ENCODE measurements at regions not wholly inside any gene's neighbourhood (a gene's known extent, or its start where the extent isn't known, plus 50 kb on each side); places are given as distances from the start of the nearest gene placed in this dataset.

DNA sequence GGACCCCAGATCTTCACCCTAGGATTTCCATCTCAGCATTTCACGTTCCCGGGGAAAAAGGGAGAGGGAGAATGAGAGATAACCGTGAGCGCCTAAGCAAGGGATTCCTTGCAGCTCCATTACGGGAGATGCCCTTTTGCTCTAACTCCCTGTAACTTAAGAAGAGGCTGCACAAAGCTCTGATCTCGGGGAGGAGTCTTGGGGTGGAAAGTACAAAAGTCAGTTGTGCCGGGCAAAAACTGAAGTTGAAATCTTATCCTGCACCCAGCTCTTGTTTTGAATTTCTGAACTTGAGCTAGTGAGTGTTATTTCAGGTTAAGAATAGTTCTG, 256.4 kb upstream of the SOX21 start:
- H3K36me3 ChIP-seq: no peaks in the 10 kb centered on the region
- peak overlapping the region in 1 of 2 donors; percentile 32 for H3K4me3 ChIP-seq
- DNase-seq (ENCODE audit: low spot score): no peak
- WGBS: 11% methylated on average over 7 of the region's 7 CpGs
- TF ChIP-seq, protein P1, sequence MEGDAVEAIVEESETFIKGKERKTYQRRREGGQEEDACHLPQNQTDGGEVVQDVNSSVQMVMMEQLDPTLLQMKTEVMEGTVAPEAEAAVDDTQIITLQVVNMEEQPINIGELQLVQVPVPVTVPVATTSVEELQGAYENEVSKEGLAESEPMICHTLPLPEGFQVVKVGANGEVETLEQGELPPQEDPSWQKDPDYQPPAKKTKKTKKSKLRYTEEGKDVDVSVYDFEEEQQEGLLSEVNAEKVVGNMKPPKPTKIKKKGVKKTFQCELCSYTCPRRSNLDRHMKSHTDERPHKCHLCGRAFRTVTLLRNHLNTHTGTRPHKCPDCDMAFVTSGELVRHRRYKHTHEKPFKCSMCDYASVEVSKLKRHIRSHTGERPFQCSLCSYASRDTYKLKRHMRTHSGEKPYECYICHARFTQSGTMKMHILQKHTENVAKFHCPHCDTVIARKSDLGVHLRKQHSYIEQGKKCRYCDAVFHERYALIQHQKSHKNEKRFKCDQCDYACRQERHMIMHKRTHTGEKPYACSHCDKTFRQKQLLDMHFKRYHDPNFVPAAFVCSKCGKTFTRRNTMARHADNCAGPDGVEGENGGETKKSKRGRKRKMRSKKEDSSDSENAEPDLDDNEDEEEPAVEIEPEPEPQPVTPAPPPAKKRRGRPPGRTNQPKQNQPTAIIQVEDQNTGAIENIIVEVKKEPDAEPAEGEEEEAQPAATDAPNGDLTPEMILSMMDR (IDR thresholded peaks at IDR 0.05): no peak
- TF ChIP-seq POLR2AphosphoS5 (IDR thresholded peaks at IDR 0.05): no peak
- no peak for TF ChIP-seq POLR2A (IDR thresholded peaks at IDR 0.05)
- no peaks in the 10 kb centered on the region for H3K9me3 ChIP-seq
- no peak overlapping the region for H3K27ac ChIP-seq
- intact Hi-C loops (cut with DNase I): no loop called here
- H3K27me3 ChIP-seq (replicated peaks; ENCODE audit: insufficient read depth): peaks cover 9% of the 10 kb centered on the region
- H3K4me1 ChIP-seq (replicated peaks): no peaks in the 10 kb centered on the region

DNA sequence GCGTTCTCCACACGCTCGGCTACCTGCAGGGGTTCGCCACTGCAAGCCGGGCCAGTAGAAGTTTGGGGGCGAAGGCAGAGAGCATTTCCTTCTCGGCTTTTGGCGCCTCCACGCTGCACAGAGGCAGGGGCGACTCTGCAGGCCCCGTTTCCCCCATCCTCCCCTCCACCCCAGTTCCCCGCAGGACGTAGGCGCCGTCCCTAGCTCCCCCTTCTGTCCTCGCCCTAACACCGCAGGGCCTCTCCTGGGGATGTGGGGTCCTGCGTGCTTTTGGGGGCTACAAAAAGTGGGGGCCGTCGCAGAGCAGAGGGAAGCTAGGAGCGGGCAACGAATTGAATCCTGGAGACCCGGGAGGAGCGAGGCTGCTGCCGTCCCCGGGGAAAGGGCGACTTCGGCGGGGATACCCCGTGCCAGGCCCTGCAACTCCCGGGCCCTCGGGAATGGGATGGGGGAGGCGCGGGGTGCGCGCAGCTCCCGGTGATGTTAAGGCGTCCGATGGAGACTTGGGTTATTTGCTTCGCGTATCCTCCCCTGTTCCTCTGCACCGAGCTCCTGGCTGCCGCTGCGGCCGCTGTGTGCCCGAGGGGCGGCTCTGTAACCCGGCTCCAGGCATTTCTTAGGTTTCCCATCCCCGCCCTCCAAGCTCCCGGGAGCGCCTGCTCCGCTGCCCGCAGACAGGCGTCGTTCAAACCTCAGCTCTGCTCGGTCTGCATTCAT, 255.9 kb upstream of the SOX21 start:
- whole genome bisulfite sequencing: 1% methylated on average over 32 of the region's 56 CpGs
- peak overlapping the region; percentile 27 to 32 for H3K4me3 ChIP-seq
- no peak for DNase-seq (ENCODE audit: low spot score)
- TF ChIP-seq POLR2AphosphoS5 (IDR thresholded peaks at IDR 0.05) (no peak), POLR2A (IDR thresholded peaks at IDR 0.05) (no peak)
- TF ChIP-seq, protein P1 (IDR thresholded peaks at IDR 0.05): no peak
- intact Hi-C loops (cut with DNase I): no loop called here
- no peaks in the 10 kb centered on the region for H3K4me1 ChIP-seq (replicated peaks)
- H3K27ac ChIP-seq: no peak overlapping the region
- no peaks in the 10 kb centered on the region for H3K36me3 ChIP-seq
- peaks cover 9% of the 10 kb centered on the region for H3K27me3 ChIP-seq (replicated peaks; ENCODE audit: insufficient read depth)
- no peaks in the 10 kb centered on the region for H3K9me3 ChIP-seq

DNA sequence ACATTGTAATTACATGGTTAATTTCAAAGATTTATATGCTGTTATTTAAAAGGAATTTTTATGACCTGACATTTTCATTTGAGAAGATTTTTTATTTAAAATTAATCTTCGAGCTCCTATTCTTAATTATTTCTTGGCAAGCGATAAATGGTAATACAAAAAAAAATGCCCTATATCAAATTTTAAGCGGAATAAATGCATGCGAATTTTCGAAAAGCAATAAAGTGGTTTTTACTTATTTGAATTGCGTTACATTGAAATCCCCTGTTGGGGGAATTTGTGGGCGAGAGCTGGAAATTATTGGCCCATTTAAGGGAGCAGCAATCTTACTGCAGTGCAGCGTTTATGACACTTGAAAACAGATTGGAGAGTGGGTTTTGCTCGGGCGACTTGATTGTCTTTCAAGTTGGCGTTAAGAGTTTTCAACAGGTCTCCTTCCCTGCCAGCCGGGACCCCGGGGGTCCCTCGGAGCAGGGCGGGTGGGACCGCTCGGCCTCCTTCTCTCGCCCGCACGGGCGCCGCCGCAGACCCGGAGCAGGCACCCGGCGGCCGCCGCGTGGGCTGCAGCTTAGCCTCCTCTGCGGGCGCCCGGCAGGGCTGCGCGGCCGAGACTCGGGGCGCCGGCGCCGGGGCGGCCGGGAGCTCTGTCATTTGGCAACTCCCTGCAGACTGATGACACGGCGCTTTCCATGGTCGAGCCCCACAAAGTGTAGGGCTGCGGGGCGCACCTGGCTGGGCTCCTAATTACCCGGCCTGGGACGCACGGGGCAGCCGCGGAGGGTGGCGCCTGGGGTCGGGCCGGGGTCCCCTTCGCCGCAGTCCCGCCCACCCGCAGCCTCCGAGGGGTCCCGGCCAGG, 255.1 kb upstream of the SOX21 start:
- intact Hi-C loops (cut with DNase I): no loop called here
- WGBS: 7% methylated on average over 37 of the region's 61 CpGs
- peaks cover 9% of the 10 kb centered on the region for H3K27me3 ChIP-seq (replicated peaks; ENCODE audit: insufficient read depth)
- H3K4me1 ChIP-seq (replicated peaks): no peaks in the 10 kb centered on the region
- H3K4me3 ChIP-seq: peak overlapping the region; percentile 27 to 32
- DNase-seq (ENCODE audit: low spot score): no peak
- TF ChIP-seq POLR2A (IDR thresholded peaks at IDR 0.05): no peak
- TF ChIP-seq, protein P1 (IDR thresholded peaks at IDR 0.05): no peak
- TF ChIP-seq POLR2AphosphoS5 (IDR thresholded peaks at IDR 0.05): no peak
- no peaks in the 10 kb centered on the region for H3K36me3 ChIP-seq
- H3K27ac ChIP-seq: no peak overlapping the region
- no peaks in the 10 kb centered on the region for H3K9me3 ChIP-seq

DNA sequence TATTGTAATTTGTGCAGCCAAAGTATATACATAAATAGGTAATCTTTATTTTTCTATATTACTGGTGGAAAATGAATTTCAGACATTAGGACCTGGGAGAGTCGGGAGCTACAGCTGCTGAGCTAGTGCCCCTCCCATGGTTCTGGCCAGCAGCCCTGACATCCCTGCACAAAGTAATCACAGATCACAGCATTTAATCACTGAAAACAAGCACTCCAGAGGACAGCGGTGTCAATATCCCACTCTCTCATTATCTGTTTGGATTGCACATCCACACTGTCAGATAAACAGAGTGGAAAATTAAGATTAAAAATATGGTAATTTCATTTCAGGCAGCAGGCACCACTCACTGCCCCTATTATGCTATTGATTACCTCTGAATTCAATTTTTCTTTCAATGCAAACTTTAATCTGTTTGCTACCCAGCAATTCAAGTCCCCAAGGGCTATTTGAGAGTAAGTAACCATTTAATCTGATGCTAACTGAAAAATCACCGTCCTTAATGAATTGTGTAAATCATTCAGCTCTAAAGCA, 254.1 kb upstream of the SOX21 start:
- DNase-seq (ENCODE audit: low spot score): no peak
- Histone ChIP-seq H3K27me3 (replicated peaks; ENCODE audit: insufficient read depth) (peaks cover 9% of the 10 kb centered on the region), H3K4me3 (no peak overlapping the region), H3K9me3 (no peaks in the 10 kb centered on the region), H3K27ac (no peak overlapping the region), H3K36me3 (no peaks in the 10 kb centered on the region), H3K4me1 (replicated peaks) (no peaks in the 10 kb centered on the region)
- WGBS: 55% methylated on average over 3 of the region's 3 CpGs
- TF ChIP-seq POLR2AphosphoS5 (IDR thresholded peaks at IDR 0.05) (no peak), POLR2A (IDR thresholded peaks at IDR 0.05) (no peak)
- TF ChIP-seq, protein P1 (IDR thresholded peaks at IDR 0.05): no peak
- intact Hi-C loops (cut with DNase I): no loop called here

All from prostate gland (tissue), 2 donors.